ENCODE measurements at regions not wholly inside any gene's neighbourhood (a gene's known extent, or its start where the extent isn't known, plus 50 kb on each side); places are given as distances from the start of the nearest gene placed in this dataset.

GRCh38 chr10:58967551-58968388 lies 208.7 kb upstream of the PHYHIPL start:
- ATAC-seq (peak; percentile 86), DNase-seq (ENCODE audit: low spot score) (peak; percentile 89)
- no peaks in the 10 kb centered on the region for H3K36me3 Mint-ChIP-seq (ENCODE audit: low read depth)
- H3K36me3 ChIP-seq (ENCODE audit: insufficient read depth) = no peaks in the 10 kb centered on the region
- TF ChIP-seq ETS1 (IDR thresholded peaks at IDR 0.05) = no peak
- TF ChIP-seq ZNF114 (CRISPR knock-in tag; IDR thresholded peaks at IDR 0.05) = no peak
- no peak for TF ChIP-seq JUNB (IDR thresholded peaks at IDR 0.05; ENCODE audit: unreplicated experiment)
- no peak for TF ChIP-seq STAT1 (IDR thresholded peaks at IDR 0.05; ENCODE audit: unreplicated experiment)
- no peak for TF ChIP-seq ZNF462 (CRISPR knock-in tag; IDR thresholded peaks at IDR 0.05)
- no peak for TF ChIP-seq EZH2 (IDR thresholded peaks at IDR 0.05; ENCODE audit: low read depth, unreplicated experiment)
- no peak for TF ChIP-seq ZNF331 (CRISPR knock-in tag; IDR thresholded peaks at IDR 0.05; ENCODE audit: low read depth)
- TF ChIP-seq NANOG (IDR thresholded peaks at IDR 0.05; ENCODE audit: borderline replicate concordance) = no peak
- TF ChIP-seq EZH2phosphoT487 (IDR thresholded peaks at IDR 0.05; ENCODE audit: unreplicated experiment) = no peak
- no peak for TF ChIP-seq CTCF (conservative IDR thresholded peaks at IDR 0.05; ENCODE audit: low read depth in 2 of 2)
- no peak for TF ChIP-seq REST (IDR thresholded peaks at IDR 0.05; ENCODE audit: unreplicated experiment)
- no peak for TF ChIP-seq CREB1 (CRISPR knock-in tag; IDR thresholded peaks at IDR 0.05; ENCODE audit: low read depth)
- no peaks in the 10 kb centered on the region for H3K9me2 ChIP-seq (ENCODE audit: insufficient read depth)
- H3K4me3 ChIP-seq = peak overlapping the region; percentile 37
- no peaks in the 10 kb centered on the region for H4K20me1 ChIP-seq (replicated peaks; ENCODE audit: insufficient read depth)
- no peaks in the 10 kb centered on the region for H3F3A ChIP-seq (replicated peaks; ENCODE audit: low read depth)
- H3K9me3 Mint-ChIP-seq = peaks cover 2% of the 10 kb centered on the region; the same call in 2 of the 3 replicates
- peak overlapping the region; percentile 68 for H3K4me3 Mint-ChIP-seq
- peaks cover 42% of the 10 kb centered on the region for H3K4me1 ChIP-seq (ENCODE audit: insufficient read depth)
- H3K27ac ChIP-seq (ENCODE audit: low read depth) = peak overlapping the region; percentile 43; the same call in 1 of the 2 replicates
- H3K4me2 ChIP-seq = peak overlapping the region; percentile 55
- H3K4me1 Mint-ChIP-seq = peaks cover 58% of the 10 kb centered on the region
- H2AFZ ChIP-seq = peak overlapping the region; percentile 80
- H3K27me3 Mint-ChIP-seq (ENCODE audit: insufficient read depth, low read depth, poor library complexity) = peaks cover 24% of the 10 kb centered on the region
- H3K79me2 ChIP-seq (replicated peaks; ENCODE audit: insufficient read depth) = no peaks in the 10 kb centered on the region
- peak overlapping the region; percentile 72; the same call in 1 of the 2 replicates for H3K27ac Mint-ChIP-seq
- H3K27me3 ChIP-seq (ENCODE audit: insufficient read depth) = peaks cover 13% of the 10 kb centered on the region

Data from GM23338 (cell line).